Left lung (tissue), 4 donors: ENCODE measurements at regions not wholly inside any gene's neighbourhood (a gene's known extent, or its start where the extent isn't known, plus 50 kb on each side); places are given as distances from the start of the nearest gene placed in this dataset.

ENCODE experiments used
- ATAC-seq: fragments of 200-7000 bp; cut with Tn5 transposase; one replicate; pipeline ENCODE4 v1.9.1; 2020; ENCODE audit warnings: moderate library complexity
- DNase-seq, 4 donors: peaks; one replicate each; pipeline ENCODE4 v3.0.0-alpha.2; 2013 to 2020
- H3K27ac ChIP-seq, 2 donors: fragments of 200-600 bp; sonication (generic) in 1 of 2; one replicate each; pipeline versions ENCODE4 v1.5.0 to v1.8.0; 2020 to 2021
- H3K27me3 ChIP-seq, 2 donors: fragments of 200-600 bp; sonication (generic) in 1 of 2; one replicate each; pipeline versions ENCODE4 v1.5.0 to v1.8.0; 2020 to 2021
- H3K36me3 ChIP-seq, 2 donors: fragments of 200-600 bp; sonication (generic) in 1 of 2; one replicate each; pipeline versions ENCODE4 v1.5.0 to v1.8.0; 2020 to 2021
- H3K4me1 ChIP-seq, 2 donors: fragments of 200-600 bp; one replicate each; pipeline ENCODE4 v1.8.0; 2021
- H3K4me3 ChIP-seq, 2 donors: fragments of 200-600 bp; sonication (generic) in 1 of 2; one replicate each; pipeline versions ENCODE4 v1.5.0 to v1.8.0; 2020 to 2021; ENCODE audit warnings: mild to moderate bottlenecking in 1 of 2
- H3K9me3 ChIP-seq, 2 donors: fragments of 200-600 bp; sonication (generic) in 1 of 2; one replicate each; pipeline versions ENCODE4 v1.5.0 to v1.8.0; 2020 to 2021
- CTCF ChIP-seq, 2 donors: fragments of 200-600 bp; sonication (generic) in 1 of 2; IDR thresholded peaks; one replicate each; pipeline versions ENCODE4 v1.5.0 to v1.8.0; 2021; ENCODE audit warnings: antibody characterized with exemption in 2 of 2
- intact Hi-C, 2 donors: fragments of 100-400 bp; cut with DNase I; formaldehyde crosslinking; loops; one replicate each; pipeline versions ENCODE4 v1.11.2 to v1.14.2; 2022
- donor health status: DM: no; HTN: yes; CAD: no.
- donor health status: DM: no; HTN: no; CAD: no.

GRCh38 chr12:125949471-125949870 lies 884.2 kb downstream of the AACS start:
- Histone ChIP-seq H3K4me1 (no peaks in the 10 kb centered on the region), H3K27ac (no peak overlapping the region), H3K36me3 (no peaks in the 10 kb centered on the region), H3K9me3 (no peaks in the 10 kb centered on the region), H3K27me3 (no peaks in the 10 kb centered on the region), H3K4me3 (no peak overlapping the region)
- no peak for ATAC-seq
- no peak for TF ChIP-seq CTCF (IDR thresholded peaks at IDR 0.05)
- no peak for DNase-seq
- intact Hi-C loops: no loop called here

GRCh38 chr12:125954362-125954761 lies 889.1 kb downstream of the AACS start:
- no peak overlapping the region for H3K4me3 ChIP-seq
- H3K27ac ChIP-seq: no peak overlapping the region
- ATAC-seq (no peak), DNase-seq (no peak)
- H3K9me3 ChIP-seq: no peaks in the 10 kb centered on the region
- TF ChIP-seq CTCF (IDR thresholded peaks at IDR 0.05): no peak
- no peaks in the 10 kb centered on the region for H3K4me1 ChIP-seq
- intact Hi-C loops: no loop called here
- no peaks in the 10 kb centered on the region for H3K27me3 ChIP-seq
- no peaks in the 10 kb centered on the region for H3K36me3 ChIP-seq

GRCh38 chr12:125956186-125956585 lies 891.0 kb downstream of the AACS start:
- Histone ChIP-seq H3K4me1 (no peaks in the 10 kb centered on the region), H3K9me3 (peaks cover 0 to 7% of the 10 kb centered on the region in 2 donors), H3K27ac (no peak overlapping the region), H3K4me3 (no peak overlapping the region), H3K27me3 (no peaks in the 10 kb centered on the region), H3K36me3 (no peaks in the 10 kb centered on the region)
- ATAC-seq: no peak
- intact Hi-C loops: no loop called here
- TF ChIP-seq CTCF (IDR thresholded peaks at IDR 0.05): no peak
- DNase-seq: no peak

GRCh38 chr12:125966641-125967040 lies 901.4 kb downstream of the AACS start:
- no peak for DNase-seq
- intact Hi-C loops: no loop called here
- H3K4me3 ChIP-seq: no peak overlapping the region
- H3K27ac ChIP-seq: no peak overlapping the region
- H3K9me3 ChIP-seq: no peaks in the 10 kb centered on the region
- no peaks in the 10 kb centered on the region for H3K36me3 ChIP-seq
- no peak for TF ChIP-seq CTCF (IDR thresholded peaks at IDR 0.05)
- no peaks in the 10 kb centered on the region for H3K27me3 ChIP-seq
- ATAC-seq: no peak
- no peaks in the 10 kb centered on the region for H3K4me1 ChIP-seq

- intact Hi-C loops: no loop called here
- no peaks in the 10 kb centered on the region for H3K36me3 ChIP-seq
- no peak overlapping the region for H3K27ac ChIP-seq
- no peak for DNase-seq
- no peaks in the 10 kb centered on the region for H3K4me1 ChIP-seq
- no peaks in the 10 kb centered on the region for H3K27me3 ChIP-seq
- ATAC-seq: no peak
- no peak for TF ChIP-seq CTCF (IDR thresholded peaks at IDR 0.05)
- H3K4me3 ChIP-seq: no peak overlapping the region
- no peaks in the 10 kb centered on the region for H3K9me3 ChIP-seq
Measured at GRCh38 chr12:125968413-125968812, 903.2 kb downstream of the AACS start.
